Stimulated activated CD4-positive, alpha-beta T cell treated with anti-CD3 and anti-CD28 coated beads, Interleukin-2, amount 100 ng/mL, for 24 hours (primary cell): ENCODE measurements at regions not wholly inside any gene's neighbourhood (a gene's known extent, or its start where the extent isn't known, plus 50 kb on each side); places are given as distances from the start of the nearest gene placed in this dataset.
"Not testable (repeated sequence)": the region's sequence is repeated elsewhere in the genome, so short reads cannot be mapped to it uniquely, and the experiment has no call there.

Source experiments
- DNase-seq, 2 donors: peaks; one replicate each; pipeline ENCODE4 v3.0.0-alpha.2; 2020

GRCh38 chr1:99062192-99062591, 57.5 kb upstream of the PLPPR5 start:
- no peak for DNase-seq

- no peak for DNase-seq
Observed at GRCh38 chr1:99069146-99069545, 64.5 kb upstream of the PLPPR5 start.

GRCh38 chr1:99078529-99078928, 73.9 kb upstream of the PLPPR5 start:
- not testable (repeated sequence) for DNase-seq

GRCh38 chr1:99082366-99082765, 77.7 kb upstream of the PLPPR5 start:
- no peak for DNase-seq

- DNase-seq, result no peak
Observed at GRCh38 chr1:99083338-99083737, 78.7 kb upstream of the PLPPR5 start.

- no peak for DNase-seq
Observed at GRCh38 chr1:99084562-99084961, 79.9 kb upstream of the PLPPR5 start.

GRCh38 chr1:99086057-99086456, 81.4 kb upstream of the PLPPR5 start:
- DNase-seq, result no peak

GRCh38 chr1:99098589-99098988, 93.9 kb upstream of the PLPPR5 start:
- no peak for DNase-seq

- no peak for DNase-seq
Observed at GRCh38 chr1:99106274-99106673, 101.6 kb upstream of the PLPPR5 start.

- DNase-seq, result no peak
Observed at GRCh38 chr1:99107680-99108079, 103.0 kb upstream of the PLPPR5 start.

- DNase-seq, result no peak
Observed at GRCh38 chr1:99110140-99111041, 105.7 kb upstream of the PLPPR5 start.

GRCh38 chr1:99115231-99115630, 110.6 kb upstream of the PLPPR5 start:
- DNase-seq, result no peak

- DNase-seq, result no peak
Observed at GRCh38 chr1:99119188-99119587, 114.5 kb upstream of the PLPPR5 start.

GRCh38 chr1:99122039-99122438, 117.4 kb upstream of the PLPPR5 start:
- DNase-seq, result no peak

- no peak for DNase-seq
Observed at GRCh38 chr1:99123936-99124335, 119.3 kb upstream of the PLPPR5 start.

- DNase-seq, result no peak
Observed at GRCh38 chr1:99131546-99131945, 126.9 kb upstream of the PLPPR5 start.

GRCh38 chr1:99133756-99134500, 129.3 kb upstream of the PLPPR5 start:
- DNase-seq, result no peak

GRCh38 chr1:99137554-99138206, 126.6 kb upstream of the PLPPR4 start:
- DNase-seq, result no peak

- no peak for DNase-seq
Observed at GRCh38 chr1:99139876-99140275, 124.4 kb upstream of the PLPPR4 start.

GRCh38 chr1:99146129-99146848, 118.0 kb upstream of the PLPPR4 start:
- DNase-seq, result no peak

GRCh38 chr1:99149952-99150351, 114.3 kb upstream of the PLPPR4 start:
- no peak for DNase-seq

GRCh38 chr1:99152132-99152531, 112.2 kb upstream of the PLPPR4 start:
- DNase-seq, result no peak

GRCh38 chr1:99163671-99164070, 100.6 kb upstream of the PLPPR4 start:
- DNase-seq, result no peak
